ENCODE measurements at regions not wholly inside any gene's neighbourhood (a gene's known extent, or its start where the extent isn't known, plus 50 kb on each side); places are given as distances from the start of the nearest gene placed in this dataset.

GRCh38 chr4:8675383-8675782 lies 82.8 kb downstream of the CPZ start:
- no peak for TF ChIP-seq POLR2AphosphoS5 (IDR thresholded peaks at IDR 0.05)
- TF ChIP-seq POLR2A (IDR thresholded peaks at IDR 0.05): no peak
- TF ChIP-seq, protein P1, sequence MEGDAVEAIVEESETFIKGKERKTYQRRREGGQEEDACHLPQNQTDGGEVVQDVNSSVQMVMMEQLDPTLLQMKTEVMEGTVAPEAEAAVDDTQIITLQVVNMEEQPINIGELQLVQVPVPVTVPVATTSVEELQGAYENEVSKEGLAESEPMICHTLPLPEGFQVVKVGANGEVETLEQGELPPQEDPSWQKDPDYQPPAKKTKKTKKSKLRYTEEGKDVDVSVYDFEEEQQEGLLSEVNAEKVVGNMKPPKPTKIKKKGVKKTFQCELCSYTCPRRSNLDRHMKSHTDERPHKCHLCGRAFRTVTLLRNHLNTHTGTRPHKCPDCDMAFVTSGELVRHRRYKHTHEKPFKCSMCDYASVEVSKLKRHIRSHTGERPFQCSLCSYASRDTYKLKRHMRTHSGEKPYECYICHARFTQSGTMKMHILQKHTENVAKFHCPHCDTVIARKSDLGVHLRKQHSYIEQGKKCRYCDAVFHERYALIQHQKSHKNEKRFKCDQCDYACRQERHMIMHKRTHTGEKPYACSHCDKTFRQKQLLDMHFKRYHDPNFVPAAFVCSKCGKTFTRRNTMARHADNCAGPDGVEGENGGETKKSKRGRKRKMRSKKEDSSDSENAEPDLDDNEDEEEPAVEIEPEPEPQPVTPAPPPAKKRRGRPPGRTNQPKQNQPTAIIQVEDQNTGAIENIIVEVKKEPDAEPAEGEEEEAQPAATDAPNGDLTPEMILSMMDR (IDR thresholded peaks at IDR 0.05): no peak
- no peak for TF ChIP-seq EP300 (IDR thresholded peaks at IDR 0.05)
